Activated T-cell treated with anti-CD3 and anti-CD28 coated beads for 1 hour (primary cell): ENCODE measurements at regions not wholly inside any gene's neighbourhood (a gene's known extent, or its start where the extent isn't known, plus 50 kb on each side); places are given as distances from the start of the nearest gene placed in this dataset.
"Not testable (repeated sequence)": the region's sequence is repeated elsewhere in the genome, so short reads cannot be mapped to it uniquely, and the experiment has no call there.

Source experiments
- DNase-seq: peaks from one replicate; pipeline ENCODE4 v3.0.0-alpha.2; 2020; ENCODE audit warnings: low read depth

GRCh38 chrX:13186643-13187042, 133.2 kb downstream of the ATXN3L start:
- not testable (repeated sequence) for DNase-seq

GRCh38 chrX:13180807-13181206, 136.4 kb upstream of the FAM9C start:
- DNase-seq = no peak

- DNase-seq = no peak
Observed at GRCh38 chrX:13179586-13179985, 135.2 kb upstream of the FAM9C start.

DNA sequence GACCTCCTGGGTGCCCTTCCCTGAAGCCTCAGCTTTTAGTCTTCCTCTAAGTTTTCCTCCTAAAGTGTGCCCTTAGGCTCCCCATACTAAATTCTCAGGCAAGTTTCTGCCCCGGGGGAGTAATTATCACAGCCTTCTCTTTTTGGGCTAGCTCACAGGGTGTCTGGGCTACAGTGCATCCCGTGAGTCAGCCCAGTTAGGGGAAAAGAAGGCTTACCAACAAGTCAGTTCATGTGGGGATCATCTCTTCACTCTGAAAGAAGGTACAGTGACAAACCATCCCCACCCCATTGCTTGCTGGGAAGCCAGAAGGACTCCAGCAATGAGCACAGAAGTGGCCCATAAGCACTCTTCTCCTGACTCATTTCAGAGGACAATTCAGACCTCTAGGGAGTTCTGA, 134.7 kb upstream of the FAM9C start:
- DNase-seq = no peak

DNA sequence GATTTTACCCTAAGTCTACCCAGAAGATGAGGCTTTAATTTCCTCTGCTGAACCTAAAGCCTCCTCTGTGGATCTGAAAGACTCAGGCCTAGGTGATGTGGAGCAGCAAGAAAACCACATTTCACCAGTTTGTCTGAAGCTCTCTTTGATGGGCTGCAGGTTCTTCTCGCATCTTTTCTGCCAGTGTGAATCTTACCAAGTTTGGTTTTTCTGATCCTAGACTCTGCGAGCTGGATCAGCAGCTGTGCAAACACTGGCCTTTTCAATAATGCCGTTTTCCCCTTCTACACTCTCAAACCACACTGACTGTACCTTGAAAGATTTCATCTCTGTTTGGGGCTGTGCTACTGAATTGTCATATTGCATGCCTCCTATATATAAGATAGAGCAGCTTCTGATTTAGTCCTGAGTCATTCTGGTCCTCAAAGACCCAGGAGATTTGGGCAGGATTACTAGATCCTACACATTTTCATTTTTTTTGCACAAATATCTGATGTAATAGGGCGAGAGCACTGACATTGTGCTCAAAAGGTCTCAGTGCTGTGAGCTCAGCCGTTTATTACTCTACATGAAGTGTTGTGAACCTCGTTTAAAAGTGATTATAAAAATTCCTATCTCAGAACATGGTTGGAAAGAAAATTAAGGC, 133.6 kb upstream of the FAM9C start:
- no peak for DNase-seq

DNA sequence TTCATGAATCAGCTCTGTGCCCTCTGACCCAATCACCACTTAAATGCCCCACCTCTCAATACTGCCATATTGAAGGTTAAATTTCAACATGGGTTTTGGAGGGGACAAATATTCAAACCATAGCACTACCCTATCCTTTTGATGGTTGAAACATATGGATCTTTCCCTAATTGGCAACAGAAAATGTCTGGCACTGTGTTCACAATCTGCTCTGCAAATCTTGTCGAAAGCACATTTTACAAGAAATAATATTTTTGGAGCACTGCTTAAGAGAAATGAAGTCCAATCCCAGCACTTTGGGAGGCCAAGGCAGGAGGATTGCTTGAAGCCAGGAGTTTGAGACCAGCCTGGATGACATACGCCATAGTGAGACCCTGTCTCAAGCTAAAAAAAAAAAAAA, 130.6 kb upstream of the FAM9C start:
- no peak for DNase-seq

- no peak for DNase-seq
Observed at GRCh38 chrX:13170966-13171558, 126.6 kb upstream of the FAM9C start.

DNA sequence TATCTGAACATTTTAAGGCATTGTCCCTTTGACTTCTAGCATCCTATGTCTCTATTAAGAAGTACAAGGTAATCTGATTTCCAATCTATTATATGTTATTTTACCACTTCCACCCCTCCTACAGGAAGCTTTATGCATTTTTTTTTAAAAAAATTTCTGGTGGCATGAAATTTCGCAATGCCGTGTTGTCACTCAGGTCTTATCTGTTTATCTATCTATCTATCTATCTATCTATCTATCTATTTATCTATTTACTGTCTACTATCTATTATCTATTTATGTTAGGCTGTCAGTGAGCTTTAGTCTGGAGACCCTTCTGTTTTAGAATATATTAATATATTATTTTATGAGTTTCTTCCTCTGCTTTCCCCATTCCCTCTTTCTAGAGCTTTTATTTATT, 125.3 kb upstream of the FAM9C start:
- DNase-seq = no peak

DNA sequence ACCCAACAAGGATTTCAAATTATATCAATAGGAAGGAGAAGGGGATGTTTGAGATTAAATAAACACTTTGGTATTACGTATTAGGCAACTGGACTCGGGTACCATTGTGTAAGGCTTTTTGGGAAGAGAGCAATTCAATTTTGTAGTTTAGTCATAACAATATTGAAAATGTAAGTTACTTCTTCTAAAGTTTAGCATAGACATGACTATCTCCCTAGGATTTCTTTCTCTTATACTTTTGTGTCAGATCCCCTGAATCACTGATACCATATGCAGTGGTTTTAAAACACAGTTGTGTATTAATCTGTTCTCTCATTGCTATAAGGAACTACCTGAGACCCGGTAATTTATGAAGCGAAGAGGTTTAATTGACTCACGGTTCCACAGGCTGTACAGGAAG, 123.8 kb upstream of the FAM9C start:
- no peak for DNase-seq

GRCh38 chrX:13167481-13168231, 123.2 kb upstream of the FAM9C start:
- DNase-seq = no peak

DNA sequence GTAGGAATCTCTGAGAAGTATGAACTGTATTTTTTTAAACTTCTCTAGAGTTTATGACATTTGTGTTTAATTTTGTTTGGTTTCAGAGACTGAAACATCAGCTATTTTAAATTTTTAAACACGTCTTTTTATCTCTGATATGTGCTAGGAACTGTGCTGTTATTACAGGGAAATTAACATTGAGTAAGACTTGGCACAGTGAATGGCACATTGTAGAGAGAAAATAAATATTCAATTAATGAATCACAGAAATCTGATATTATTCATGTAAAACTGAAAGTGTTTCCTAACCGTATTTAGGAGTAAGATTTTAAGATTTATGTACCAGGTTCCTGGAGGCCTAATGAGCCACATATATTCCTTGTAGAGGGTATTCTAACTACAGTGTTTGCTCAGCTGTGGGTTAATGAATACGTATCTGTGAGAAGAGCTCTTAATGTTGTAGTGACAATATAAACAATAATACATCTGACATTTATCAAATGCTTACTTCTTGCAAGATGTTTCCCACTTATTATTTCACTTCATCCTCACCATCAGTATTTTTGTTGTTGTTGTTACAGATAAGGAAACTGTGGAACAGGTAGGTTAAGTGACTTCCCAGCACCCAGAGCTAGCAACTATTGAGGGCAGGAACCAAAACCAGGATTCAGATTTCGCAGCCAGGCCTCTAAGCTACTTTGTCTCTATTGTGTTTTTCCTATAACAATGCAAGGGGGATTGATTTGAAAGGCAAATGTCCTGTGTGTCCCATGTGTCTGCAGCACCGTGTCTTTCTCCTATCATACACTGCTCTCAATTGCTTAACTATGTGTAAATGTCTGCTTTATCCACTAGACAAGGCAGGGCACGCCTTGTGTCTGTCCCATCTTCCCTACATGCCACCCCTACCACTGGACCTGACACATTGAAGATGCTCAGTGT, 121.1 kb upstream of the FAM9C start:
- no peak for DNase-seq

DNA sequence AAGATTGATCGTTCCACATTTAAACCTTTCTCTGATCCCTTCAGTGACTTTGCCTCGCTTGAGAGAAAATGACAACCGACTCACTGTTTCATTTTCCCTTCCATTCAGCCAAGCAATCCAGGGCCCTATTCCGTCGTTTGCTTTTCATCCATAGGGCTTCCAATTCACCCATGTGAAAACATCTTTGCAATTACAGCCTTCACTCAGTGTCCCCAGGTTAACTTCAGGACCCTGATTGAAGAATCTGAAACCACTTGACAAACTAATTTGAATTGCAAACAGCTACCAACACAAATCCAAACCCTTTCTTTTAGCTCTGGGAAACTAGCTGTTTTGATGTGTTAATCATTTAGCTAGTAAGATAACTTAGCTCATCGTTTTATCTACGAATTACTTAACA, 120.2 kb upstream of the FAM9C start:
- no peak for DNase-seq

- no peak for DNase-seq
Observed at GRCh38 chrX:13162772-13163410, 118.5 kb upstream of the FAM9C start.

DNA sequence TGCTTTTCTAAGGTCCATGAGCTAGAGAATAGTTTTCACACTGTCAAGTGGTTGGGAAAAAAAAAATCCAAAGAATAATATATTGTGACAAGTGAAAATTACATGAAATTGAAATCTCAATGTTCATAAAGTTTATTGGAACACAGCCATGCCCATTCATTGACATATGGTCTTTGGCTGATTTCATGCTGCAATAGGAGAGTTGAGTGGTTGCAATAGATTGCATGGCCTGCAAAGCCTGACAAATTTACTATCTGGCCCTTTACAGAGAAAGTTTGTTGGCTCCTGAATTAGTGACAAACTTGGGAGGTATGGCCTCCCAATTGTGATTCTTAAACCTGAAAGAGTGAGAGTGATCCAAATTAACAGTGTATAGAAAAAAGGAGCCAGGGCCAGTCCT, 115.5 kb upstream of the FAM9C start:
- no peak for DNase-seq

DNA sequence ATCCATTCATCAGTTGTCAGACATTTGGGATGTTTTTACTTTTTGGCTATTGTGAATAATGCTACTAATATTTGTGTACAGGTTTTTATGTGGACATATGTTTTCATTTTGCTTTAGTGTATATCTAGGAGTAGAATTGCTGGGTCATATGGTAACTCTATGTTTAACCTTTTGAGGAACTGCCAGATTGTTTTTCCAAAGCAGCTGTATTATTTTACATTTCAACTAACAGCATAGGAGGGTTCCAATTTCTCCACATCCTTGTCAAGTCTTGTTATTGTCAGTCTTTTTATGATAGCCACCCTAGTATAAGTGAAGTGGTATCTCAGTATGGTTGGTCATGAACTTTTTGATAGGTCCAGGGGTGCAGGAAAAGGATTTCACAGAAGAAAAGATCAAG, 114.5 kb upstream of the FAM9C start:
- DNase-seq = no peak

- DNase-seq = not testable (repeated sequence)
Observed at GRCh38 chrX:13155550-13155949, 111.1 kb upstream of the FAM9C start.

DNA sequence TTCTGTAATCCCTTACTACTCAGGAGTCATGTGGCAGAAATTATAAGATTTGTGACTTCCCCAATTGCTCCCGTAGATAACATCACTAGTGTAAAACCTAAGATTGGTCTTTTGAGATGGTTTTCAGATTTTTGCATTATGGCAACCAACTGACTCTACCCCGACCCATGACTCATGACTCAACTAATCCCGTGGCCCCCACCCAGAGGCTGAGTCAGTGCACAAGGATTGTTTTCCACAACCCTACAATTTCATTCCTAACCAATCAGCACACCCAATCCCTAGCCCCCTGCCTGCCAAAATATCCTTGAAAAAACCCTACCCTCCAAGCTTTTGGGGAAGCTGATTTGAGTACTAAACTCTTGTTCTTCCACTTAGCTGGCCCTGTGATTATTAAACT, 109.4 kb upstream of the FAM9C start:
- no peak for DNase-seq

- no peak for DNase-seq
Observed at GRCh38 chrX:13152518-13153185, 108.2 kb upstream of the FAM9C start.

DNA sequence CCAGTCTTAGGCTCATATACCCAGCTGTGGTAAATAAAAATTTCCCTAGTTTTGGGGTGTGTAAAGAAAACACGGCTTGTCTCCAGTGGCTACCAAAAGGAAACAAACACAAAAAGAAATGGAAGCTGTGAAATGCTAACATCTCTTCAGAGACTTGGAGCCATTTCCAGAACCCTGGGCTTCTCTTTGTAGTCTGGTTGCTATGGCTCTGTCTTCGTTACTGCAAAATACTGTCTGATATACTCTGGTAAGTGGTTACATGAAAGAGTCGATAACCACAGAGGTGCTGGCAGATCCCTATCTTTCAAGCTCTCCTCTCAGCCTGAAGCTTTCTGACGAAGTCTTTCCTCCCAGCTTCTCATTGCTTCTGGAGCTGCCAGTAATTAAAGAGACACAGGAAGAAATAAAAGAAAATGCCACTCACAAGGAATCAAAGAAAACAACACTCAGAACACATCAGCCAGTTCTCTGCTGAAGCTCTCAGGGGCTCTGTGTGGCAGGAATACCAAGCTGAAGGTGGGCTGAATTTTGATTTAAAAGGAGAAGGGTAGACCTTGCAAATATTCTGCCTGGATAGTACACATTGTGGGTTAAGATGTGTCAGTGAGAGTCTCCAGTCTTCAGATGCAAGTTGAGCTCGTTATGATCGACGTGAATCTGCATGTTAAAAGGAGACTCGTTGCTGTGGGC, 107.6 kb upstream of the FAM9C start:
- DNase-seq = peak; percentile 11

- no peak for DNase-seq
Observed at GRCh38 chrX:13149702-13150350, 105.4 kb upstream of the FAM9C start.
